ENCODE measurements at regions not wholly inside any gene's neighbourhood (a gene's known extent, or its start where the extent isn't known, plus 50 kb on each side); places are given as distances from the start of the nearest gene placed in this dataset.
"Not testable (repeated sequence)": the region's sequence is repeated elsewhere in the genome, so short reads cannot be mapped to it uniquely, and the experiment has no call there.

DNA sequence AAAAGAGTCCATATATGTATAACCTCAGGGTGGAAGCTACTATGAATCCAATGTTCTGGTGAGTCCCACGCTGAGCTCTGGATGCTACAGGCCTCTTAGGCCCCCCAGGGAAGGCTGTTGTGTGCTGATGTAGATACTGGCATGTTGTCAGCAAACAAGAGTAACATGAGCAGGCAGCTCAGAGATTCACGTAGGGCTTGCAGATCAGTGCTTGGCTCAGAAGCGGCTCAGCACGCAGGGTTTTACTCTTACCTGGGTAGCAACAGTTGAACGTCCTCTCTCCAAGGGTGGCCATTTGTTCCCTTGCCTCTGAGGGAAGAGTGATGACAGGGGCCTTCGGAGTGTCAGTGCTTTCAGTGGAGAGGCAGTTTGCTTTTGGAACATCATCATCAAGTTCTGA lies 93.4 kb downstream of the ZFP64 start:
- no peak for DNase-seq

DNA sequence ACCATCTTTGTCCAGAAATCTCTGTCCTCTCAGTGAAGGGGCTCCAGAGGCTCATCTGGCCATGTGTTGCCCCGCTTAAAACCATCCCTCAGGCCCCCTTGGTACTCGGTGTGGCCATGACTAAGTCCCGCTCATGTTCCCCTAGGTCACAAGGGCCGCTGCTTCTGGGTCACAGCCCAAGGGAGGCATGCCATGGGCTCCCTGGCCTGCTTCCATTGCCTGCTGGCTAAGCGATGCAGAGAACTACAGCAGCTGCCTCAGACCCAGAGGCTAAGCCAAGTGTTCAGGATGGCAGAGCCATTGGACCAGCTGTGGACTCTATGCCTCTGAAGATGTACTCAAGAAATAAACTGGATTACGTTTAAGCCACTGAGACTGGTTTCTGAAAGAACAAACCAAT lies 95.5 kb downstream of the ZFP64 start:
- no peak for DNase-seq

DNA sequence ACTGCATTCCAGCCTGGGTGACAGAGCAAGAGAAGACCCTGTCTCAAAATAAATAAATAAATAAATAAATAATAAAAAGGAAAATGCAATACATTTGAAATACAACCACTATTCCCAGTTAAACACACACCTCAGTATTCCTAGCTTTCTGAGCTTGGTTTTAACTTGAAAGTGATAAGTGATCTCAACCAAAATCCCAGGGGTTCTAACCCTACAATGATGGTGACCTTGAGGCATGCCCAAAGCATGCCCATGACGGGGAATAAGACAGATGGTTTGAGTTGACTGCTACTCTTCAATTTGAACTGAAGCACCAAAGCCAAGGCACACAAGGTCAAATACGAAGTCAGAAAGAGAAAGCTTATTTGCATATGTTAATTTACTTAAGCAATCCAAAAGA lies 96.9 kb downstream of the ZFP64 start:
- no peak for DNase-seq

DNA sequence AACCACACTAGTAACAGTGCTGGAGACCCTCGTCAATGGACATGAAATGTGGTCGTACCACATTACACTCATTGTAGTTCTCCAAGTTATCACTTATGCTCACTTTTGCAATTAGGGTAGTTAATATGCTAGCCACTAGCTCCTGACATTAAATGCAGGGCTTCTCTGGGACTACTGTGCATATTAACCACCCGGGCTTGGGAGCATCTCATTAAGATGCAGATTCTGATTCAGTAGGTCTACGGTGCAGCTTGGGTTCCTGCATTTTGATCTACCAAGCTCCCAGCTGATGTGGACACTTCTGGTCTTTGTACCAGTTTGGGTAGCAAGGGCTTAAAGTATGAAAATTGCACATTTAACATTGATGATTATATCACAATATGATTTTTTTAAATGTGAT lies 98.0 kb downstream of the ZFP64 start:
- no peak for DNase-seq

DNA sequence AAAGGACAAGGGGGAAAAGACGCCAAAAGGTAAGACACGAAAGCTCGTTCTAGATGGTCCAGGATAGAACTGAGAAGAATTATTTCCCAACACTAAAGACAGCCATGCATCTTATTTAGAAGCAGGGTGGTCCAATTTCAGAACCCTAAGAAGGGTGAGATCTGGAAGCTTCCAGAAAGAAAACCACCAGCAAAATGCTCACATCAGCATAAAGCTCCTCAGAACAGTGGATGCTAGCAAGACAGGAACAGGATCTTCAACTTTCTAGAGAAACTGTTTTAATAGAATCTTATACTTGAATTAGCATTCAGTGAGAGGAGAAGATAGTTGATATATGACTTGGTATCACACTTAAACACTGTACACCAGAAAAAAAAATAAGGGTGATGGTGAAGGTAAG lies 101.5 kb downstream of the ZFP64 start:
- DNase-seq = no peak

DNA sequence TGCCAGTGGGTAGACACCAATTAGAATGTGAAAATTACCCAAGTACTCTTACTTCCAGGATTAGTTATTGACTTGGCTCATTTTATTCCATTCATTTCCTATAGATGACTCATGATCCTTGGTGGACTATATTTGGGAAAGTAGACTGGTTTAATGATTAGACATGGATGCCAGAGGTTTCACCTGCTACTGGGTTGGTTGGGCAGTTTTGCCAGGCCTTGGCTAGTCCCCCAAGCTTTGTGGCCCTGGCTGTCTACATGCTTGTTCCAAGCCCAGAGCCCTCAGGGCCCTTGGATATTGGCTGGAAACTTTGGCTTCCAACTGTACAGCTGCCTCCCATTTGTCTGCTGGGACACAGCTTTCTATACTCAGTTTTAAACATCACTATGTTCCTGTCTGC lies 104.1 kb downstream of the ZFP64 start:
- no peak for DNase-seq

DNA sequence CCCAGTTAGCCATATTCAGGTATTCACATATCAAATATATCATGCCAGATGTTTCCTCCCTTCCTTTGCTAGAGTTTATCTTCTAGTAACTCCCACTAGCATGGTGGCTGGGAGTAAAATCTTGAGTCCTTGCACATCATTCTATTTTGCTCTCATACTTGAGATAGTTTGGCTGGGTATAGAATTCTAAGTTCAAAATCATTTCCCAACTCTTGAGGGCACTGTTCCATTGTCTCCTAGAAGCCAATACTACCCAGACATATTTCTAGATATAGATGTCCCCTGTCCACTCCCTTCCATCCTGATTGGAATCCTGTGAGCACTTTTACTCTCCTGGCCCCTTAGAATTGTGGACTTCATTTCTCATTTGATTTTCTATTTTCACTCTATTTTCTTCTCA lies 104.7 kb downstream of the ZFP64 start:
- no peak for DNase-seq

DNA sequence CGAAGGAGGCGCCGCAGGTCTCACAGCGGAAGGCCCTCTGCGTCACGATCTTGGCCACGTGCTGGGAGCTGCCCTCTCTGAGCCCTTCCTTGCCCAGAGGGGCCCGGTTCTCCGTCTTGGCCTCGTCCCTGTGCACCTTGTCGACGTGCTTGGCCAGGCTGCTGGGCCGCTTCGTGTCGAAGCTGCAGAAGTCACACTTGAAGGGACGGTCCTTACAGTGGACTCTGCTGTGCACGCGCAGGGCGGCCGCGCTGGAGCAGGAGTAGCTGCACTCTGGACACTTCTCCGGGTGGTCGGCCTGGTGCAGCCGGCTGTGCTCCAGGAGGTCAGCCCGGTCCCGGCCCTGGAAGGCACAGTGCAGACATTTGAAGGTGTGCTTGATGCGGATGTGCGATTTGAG lies 106.9 kb downstream of the ZFP64 start:
- no peak for DNase-seq

DNA sequence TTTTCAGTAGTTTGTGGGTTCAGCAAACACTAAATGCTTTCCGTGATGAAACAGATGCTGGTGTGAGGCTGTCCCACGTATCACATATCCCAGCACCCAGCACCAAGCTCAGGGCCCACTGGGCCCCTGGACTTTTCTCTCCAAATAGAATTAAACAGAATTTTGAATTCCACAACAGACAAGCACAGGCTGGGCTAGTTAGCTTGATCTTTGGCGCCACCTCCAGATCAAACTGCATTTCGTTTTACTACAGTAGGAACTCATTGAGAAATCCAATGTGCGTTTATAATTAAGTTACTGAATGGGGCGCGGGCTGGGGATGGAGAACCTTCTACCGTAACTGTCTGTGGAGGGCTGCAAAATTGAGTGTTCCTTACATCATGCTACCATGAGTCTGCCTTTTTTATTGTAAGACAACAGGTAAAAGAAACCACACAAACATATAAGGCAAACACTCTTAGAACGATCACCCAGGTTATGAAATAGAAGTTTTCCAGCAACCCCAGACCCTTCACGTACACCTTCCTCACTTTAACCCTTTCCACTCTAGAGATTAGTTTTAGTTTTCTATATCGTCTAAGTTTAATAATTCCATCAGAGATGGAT lies 107.8 kb downstream of the ZFP64 start:
- peak; percentile 70 for DNase-seq

DNA sequence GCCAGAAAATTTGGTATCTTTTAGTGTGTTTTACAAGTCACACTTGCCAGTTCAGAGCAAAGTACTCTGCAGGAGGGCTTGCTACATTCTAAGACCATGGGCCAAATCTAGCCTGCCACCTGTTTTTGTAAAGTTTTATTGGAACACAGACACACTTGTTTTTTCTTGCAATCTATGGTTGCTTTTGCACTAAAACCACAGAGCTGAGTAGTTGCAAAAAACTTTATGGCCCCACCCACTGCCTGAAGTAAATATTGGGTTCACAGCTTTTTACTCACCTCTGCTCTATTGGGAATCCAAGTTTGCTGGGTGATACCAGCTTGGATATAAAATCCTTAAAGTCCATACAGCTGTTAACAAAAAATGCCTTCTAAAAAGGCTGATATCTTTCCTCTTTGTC lies 109.0 kb downstream of the ZFP64 start:
- no peak for DNase-seq

DNA sequence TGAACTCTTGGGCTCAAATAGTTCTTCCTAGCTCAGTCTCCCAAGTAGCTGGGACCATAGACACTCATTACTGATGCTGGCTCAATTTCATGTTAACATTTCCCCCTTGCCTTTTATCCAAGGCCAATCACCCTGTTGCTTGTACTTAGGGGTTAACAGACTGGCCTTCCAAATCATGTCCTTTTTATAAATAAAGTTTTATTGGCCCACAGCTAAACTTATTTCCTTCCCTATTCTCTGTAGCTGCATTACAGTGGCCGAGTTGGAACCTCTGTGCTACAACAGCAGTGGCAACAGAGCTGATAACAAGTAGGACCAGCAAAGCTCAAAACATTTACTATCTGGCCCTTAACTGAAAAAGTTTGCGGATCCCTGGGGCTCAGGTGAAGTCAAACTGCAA lies 109.8 kb downstream of the ZFP64 start:
- DNase-seq = no peak

DNA sequence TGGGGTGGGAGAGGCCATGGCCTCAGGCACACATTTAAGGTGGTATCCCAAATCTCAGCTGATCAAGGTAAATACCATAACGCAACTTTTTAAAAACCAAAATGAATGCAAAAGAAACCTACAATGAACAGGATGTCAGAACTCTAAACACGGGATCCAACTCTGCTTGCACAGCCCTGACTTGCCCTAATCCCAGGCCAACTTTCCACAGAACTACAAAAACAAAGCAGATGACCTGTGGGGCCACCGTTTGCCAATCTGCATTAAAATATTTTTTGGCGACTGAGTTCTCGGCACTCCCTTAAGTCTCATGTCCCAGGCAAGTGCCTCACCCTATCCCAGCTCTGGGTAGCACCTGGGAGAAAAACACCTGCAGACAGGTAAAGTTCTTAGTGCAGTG lies 110.5 kb downstream of the ZFP64 start:
- DNase-seq = no peak

DNA sequence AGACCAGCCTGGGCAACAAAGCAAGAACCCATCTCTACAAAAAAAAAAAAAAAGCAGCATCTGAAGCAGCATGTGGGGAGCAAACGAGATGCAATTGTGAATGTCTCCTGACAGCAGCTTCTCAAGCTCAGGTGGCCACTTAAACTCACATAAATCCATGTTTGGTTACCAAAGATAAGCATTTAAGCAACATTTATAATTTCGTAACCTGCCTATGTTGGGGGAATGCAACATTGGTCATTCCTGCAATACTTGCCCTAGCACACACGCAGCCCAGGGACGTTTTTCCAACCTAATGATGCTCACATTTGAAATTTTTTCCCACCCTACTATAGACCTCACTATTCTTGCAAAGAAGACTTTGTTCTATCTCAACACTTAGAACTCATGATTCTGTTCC lies 113.3 kb downstream of the ZFP64 start:
- DNase-seq = no peak

DNA sequence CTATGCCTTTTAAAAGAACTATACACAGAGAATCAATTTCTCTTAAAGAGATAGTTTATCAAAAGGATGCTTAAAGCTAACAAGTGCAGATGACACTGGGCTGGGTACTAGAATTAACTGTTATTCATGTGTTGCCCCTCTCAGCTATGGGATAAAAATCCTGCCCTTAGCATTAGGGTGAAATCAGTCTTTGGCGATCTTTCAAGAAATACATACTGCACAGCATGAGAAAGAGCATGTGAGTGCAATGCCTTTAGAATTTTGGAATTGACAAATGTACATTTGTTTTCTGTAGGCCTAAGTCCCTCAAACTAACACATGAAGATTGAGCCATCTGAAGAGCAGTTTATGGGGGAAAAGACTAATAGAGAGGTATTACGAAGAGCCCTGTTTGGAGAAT lies 115.4 kb downstream of the ZFP64 start:
- peak; percentile 31 for DNase-seq

DNA sequence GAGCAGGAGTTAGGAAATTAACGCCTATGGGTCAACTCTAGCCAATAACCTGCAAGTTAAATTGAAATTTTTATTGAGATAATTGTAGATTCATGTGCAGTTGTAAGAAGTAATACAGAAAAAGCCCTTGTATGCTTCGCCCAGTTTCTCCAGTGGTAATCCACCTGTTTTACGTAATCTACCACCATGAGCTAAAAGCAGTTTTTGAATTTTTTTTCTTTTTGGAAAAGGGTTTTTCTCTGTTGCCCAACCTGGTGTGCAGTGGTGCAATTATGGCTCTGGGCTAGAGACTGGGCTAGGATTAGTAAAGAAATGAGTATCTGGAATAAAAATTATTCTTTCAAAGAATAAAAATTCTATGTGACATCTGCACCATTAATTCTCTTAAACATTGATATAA lies 116.2 kb downstream of the ZFP64 start:
- no peak for DNase-seq

DNA sequence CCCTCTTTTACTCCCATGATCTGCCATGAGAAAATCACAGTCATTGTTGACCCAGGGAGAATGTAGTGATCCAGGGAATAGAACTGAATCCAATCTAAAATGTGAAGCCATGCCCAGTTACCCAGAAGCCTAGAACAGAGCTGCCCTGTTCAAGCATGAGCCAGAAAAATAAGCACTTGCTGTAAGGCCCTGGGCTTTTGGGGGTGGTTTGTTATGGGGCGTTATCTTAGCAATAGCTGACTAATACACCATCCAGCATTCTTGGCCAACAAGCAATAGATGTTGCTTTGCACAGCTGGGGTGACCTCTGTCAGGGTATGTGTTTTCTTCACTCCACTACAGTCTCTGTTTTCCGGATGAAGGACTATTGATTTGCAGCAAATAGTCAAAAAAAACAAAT lies 120.4 kb downstream of the ZFP64 start:
- no peak for DNase-seq

DNA sequence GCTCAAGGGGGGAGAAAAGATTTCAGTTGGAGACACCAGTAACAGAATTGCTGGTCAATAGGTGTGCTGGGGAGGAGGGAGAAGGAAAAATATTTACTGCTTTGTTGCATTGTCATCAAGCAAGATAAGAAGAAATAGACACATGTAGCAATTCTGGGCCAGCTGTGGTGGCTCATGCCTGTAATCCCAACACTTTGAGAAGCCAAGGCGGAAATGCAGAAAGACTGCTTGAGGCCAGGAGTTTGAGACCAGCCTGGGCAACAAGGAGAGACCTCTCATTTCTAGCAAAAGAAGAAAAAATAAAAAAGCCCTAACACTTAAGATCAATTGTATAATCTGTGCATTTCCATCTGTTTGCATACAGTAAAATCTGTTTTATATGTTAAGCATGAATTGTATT lies 126.6 kb downstream of the ZFP64 start:
- DNase-seq = no peak

DNA sequence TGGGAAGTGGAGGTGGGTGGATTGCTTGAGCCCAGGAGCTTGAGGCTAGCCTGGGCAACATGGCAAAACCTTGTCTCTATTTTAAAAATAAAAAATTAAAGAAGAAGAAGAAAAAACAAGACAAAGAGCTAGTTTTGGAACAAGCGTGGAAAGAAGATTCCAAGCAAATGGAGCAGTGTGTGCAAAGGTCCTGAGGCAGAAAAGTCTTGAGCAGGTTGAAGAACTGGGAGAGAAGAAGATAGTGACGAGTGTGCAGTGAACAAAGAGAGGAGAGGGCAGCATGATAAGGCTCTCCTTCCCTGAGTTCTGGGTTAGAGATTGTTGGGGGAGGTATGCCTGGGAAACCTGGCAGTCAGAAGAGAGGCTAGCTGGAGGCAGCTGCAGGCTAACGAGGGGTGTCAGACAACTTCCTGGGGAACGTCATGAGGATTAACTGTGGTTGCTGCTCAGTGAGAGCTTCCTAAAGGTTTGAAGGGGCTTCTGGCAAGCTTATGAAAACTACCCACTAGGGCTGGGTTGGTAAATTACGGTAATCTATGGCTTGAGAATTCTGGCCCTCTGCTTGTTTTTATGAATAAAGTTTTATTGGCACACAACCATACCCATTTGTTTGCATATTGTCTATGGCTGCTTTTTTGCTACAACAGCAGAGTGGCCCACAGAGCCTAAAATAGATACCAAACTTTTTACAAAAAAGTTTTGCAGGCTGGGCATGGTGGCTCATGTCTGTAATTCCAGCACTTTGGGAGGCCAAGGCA lies 128.9 kb downstream of the ZFP64 start:
- DNase-seq = no peak

DNA sequence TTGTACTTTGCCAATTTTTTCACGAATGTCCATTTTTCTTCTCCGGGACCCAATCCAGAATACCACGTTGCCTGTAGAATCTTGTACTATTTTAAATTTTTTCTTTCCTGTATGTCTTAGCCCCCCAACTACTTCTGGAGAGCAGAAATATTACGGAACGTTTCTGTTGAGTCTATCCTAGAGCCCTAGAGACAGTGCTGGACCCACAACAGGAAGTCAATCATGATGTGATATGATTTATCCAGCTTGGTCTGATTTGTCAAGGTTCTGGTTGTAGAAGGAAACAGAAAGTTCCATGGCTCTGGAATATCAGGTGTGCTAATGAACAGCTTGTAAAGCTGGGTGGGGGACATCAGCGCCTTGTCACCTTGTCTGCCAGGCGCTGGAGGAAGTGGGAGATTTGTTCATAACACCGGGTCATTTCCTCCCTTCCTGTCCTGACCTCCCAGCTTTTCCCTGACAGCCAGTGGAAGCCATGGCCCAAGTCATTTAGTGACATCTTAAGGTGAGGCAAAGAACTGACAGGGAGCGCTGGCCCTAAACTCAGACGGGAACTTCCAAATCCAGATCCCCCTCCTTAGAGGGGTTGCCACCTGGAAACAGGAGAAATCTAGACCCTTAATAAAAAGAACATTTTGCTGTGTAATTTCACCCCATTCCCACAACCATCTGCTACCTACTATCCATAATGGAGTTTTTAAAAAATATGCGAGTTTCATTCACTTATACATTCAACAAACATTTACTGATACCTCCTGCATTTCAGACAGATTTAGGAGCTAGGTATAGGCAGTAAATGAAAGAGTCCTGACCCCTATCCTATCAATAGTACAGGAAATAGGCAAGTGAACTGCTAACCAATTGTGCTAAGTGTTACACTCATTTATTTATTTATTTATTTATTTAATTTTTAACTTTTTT lies 130.5 kb downstream of the ZFP64 start:
- DNase-seq = peak; percentile 44

DNA sequence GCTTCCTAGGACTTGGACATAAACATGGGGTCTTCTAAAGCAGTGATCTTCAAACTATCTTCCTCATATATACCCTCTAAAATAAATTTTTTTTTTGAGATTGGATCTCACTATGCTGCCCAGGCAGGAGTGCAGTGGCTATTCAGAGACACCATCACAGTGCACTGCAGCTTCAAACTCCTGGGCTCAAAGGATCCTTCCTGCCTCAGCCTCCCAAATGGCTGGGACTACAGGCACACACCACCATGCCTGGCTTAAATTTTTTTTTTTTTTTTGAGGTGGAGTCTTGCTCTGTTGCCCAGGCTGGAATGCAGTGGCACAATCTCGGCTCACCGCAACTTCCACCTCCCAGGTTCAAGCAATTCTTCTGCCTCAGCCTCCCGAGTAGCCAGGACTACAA lies 134.4 kb downstream of the ZFP64 start:
- DNase-seq = not testable (repeated sequence)

DNA sequence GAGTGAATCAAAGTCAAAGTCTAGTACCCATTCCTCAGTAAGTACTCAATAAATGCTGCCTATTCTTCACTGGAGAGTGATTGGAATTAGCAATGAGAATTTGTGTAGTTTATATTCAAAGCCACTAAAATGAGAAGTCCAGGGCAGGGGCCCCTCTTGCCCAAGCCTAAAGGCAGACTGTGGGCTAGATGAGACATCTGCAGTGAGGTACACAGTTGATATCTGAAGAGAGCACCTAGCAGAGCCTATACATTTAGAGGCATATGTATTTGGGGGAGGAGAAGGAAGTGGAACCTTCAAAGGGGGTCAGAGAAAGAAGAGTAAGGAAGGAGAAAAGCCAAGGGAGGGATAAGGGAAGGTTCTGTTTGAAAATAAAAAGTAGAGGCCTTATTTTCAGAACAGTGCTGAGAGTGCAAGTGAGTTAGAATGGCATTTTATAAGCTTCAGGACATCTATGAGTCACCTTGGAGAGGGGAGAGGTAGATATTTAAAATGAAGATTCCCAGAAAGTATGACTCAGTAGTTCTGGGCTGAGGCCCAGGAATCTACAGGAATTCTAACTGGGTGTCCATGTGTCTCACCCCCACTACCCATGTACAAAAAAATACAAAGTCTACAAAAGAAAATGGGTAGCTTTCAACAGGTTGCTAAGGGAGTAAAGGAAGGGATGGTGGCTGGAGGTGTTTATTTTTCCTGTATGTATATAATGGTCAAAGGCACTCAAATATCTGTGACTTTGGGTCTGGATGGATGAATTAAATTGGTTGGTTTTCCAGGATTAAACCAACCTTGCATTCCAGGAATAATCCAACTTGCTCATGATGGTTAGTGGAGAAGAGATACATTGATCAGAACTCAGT lies 135.1 kb downstream of the ZFP64 start:
- DNase-seq = peak; percentile 97

DNA sequence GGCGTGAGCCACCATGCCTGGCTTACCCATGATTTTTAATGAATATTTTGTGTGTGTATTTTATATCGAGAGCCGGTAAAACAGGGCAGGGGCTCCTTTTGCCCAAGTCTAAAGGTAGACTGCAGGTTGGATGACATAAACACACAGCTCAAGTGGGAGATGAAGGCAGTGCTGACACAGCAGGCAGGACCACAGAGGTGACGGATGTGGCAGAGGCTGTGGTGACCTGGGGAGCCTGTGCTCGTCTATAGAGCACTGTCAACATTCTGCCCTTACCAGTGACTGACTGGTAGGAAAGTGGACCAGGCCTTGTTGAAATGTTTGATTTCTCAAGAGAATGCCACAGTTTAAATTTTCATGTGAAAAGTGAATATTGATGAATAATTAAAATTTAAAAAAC lies 137.5 kb downstream of the ZFP64 start:
- no peak for DNase-seq
